Kidney (tissue), 13 donors: ENCODE measurements at regions not wholly inside any gene's neighbourhood (a gene's known extent, or its start where the extent isn't known, plus 50 kb on each side); places are given as distances from the start of the nearest gene placed in this dataset.

Experiments
- DNase-seq, 5 donors: peaks; one replicate each; pipeline ENCODE4 v3.0.0-alpha.2; 2013 to 2020
- FAIRE-seq: peaks from 2 replicates; lab custom pipeline; 2012; peaks lifted over from hg19 to GRCh38; lab: Jason Lieb, UNC
- H3K27ac ChIP-seq, 2 donors: one replicate each; pipeline ENCODE4 v1.7.0; 2013; ENCODE audit warnings: low read depth in 2 of 2, low read length in 2 of 2, inconsistent platforms in 1 of 2
- H3K27me3 ChIP-seq: one replicate; pipeline ENCODE4 v1.7.1; 2013; ENCODE audit warnings: low read length, inconsistent platforms; ENCODE audit not compliant: control insufficient read depth, insufficient read depth
- H3K36me3 ChIP-seq, 3 donors: one replicate each; pipeline versions ENCODE4 v1.7.0 to v1.7.1; 2013; ENCODE audit warnings: low read length in 3 of 3, control low read depth in 1 of 3, inconsistent platforms in 1 of 3; ENCODE audit not compliant: insufficient read depth in 3 of 3, control insufficient read depth in 2 of 3
- H3K4me1 ChIP-seq, 3 donors: one replicate each; pipeline versions ENCODE4 v1.7.0 to v1.7.1; 2013; ENCODE audit warnings: low read length in 3 of 3, inconsistent platforms in 1 of 3, low read depth in 1 of 3; ENCODE audit not compliant: control insufficient read depth in 2 of 3, insufficient read depth in 2 of 3
- H3K4me3 ChIP-seq, 3 donors: one replicate each; pipeline versions ENCODE4 v1.7.0 to v1.8.1; 2013; ENCODE audit warnings: low read length in 3 of 3, control low read depth in 1 of 3, inconsistent platforms in 1 of 3
- H3K9ac ChIP-seq, 3 donors: one replicate each; pipeline versions ENCODE4 v1.7.0 to v1.7.1; 2013; ENCODE audit warnings: low read length in 3 of 3, control low read depth in 1 of 3, inconsistent platforms in 1 of 3
- H3K9me3 ChIP-seq, 3 donors: one replicate each; pipeline versions ENCODE4 v1.7.0 to v1.7.1; 2013; ENCODE audit warnings: low read length in 3 of 3, control low read depth in 1 of 3, inconsistent platforms in 1 of 3; ENCODE audit not compliant: control insufficient read depth in 2 of 3, insufficient read depth in 1 of 3
- intact Hi-C: fragments of 100-400 bp; cut with DNase I; formaldehyde crosslinking; loops from one replicate; pipeline ENCODE4 v1.11.1; 2022
- TF ChIP-seq, protein P1 (sequence below): IDR thresholded peaks from 3 replicates; pipeline ENCODE4 v1.5.1; 2012; ENCODE audit warnings: mild to moderate bottlenecking, moderate library complexity, borderline replicate concordance; ENCODE audit not compliant: insufficient read depth; ENCODE audit errors: extremely low read depth
- donor health status: control.
- donor health status: control.
- donor health status: control.
- donor health status: control.
- donor health status: control.
- donor health status: DM: yes; HTN: yes; CAD: no.
- donor health status: Normal renal cell carcinoma (clear cell type).

GRCh38 chr7:118085000-118085399 is 99.0 kb upstream of the LSM8 start:
- H3K4me1 ChIP-seq, result no peaks in the 10 kb centered on the region
- intact Hi-C loops, result no loop called here
- FAIRE-seq (no peak), DNase-seq (no peak)
- no peak overlapping the region for H3K9ac ChIP-seq
- H3K36me3 ChIP-seq, result no peaks in the 10 kb centered on the region
- no peaks in the 10 kb centered on the region for H3K9me3 ChIP-seq
- no peak overlapping the region for H3K27ac ChIP-seq
- no peak overlapping the region for H3K4me3 ChIP-seq
- TF ChIP-seq, protein P1, sequence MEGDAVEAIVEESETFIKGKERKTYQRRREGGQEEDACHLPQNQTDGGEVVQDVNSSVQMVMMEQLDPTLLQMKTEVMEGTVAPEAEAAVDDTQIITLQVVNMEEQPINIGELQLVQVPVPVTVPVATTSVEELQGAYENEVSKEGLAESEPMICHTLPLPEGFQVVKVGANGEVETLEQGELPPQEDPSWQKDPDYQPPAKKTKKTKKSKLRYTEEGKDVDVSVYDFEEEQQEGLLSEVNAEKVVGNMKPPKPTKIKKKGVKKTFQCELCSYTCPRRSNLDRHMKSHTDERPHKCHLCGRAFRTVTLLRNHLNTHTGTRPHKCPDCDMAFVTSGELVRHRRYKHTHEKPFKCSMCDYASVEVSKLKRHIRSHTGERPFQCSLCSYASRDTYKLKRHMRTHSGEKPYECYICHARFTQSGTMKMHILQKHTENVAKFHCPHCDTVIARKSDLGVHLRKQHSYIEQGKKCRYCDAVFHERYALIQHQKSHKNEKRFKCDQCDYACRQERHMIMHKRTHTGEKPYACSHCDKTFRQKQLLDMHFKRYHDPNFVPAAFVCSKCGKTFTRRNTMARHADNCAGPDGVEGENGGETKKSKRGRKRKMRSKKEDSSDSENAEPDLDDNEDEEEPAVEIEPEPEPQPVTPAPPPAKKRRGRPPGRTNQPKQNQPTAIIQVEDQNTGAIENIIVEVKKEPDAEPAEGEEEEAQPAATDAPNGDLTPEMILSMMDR, result no peak
- no peaks in the 10 kb centered on the region for H3K27me3 ChIP-seq

- Histone ChIP-seq H3K36me3 (no peaks in the 10 kb centered on the region), H3K4me1 (no peaks in the 10 kb centered on the region), H3K9me3 (no peaks in the 10 kb centered on the region), H3K9ac (no peak overlapping the region), H3K27me3 (no peaks in the 10 kb centered on the region), H3K27ac (no peak overlapping the region), H3K4me3 (no peak overlapping the region)
- intact Hi-C loops, result no loop called here
- TF ChIP-seq, protein P1, result no peak
- DNase-seq (no peak), FAIRE-seq (no peak)
These were observed 96.8 kb upstream of the LSM8 start for GRCh38 chr7:118087126-118087525.

DNA sequence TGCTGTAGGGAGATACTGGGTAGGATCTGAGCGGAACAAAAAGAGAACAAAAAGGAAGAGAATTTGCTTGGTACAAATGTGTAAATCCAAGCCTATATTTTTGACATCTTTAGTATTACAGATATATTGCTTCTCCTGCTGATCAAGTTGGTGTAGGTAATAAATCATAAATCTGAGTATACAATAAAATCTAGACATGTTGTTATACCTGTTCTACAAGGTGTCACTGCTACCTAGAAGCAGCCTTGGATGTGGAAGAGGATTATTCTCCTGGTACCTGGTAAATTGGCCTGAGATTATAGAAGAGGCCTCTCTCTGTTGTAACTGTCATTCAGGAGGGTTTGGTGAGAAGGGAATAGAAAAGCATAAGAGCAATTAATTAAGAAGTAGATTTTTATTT is 89.9 kb upstream of the LSM8 start:
- H3K27ac ChIP-seq, result no peak overlapping the region
- no peak overlapping the region for H3K4me3 ChIP-seq
- no peaks in the 10 kb centered on the region for H3K27me3 ChIP-seq
- TF ChIP-seq, protein P1, result no peak
- intact Hi-C loops, result loop anchor here (10.0 kb wide), 1 partner anchor 349 kb away; no protein-coding TSS in a partner anchor
- H3K9me3 ChIP-seq, result no peaks in the 10 kb centered on the region
- FAIRE-seq (no peak), DNase-seq (no peak)
- no peak overlapping the region for H3K9ac ChIP-seq
- H3K4me1 ChIP-seq, result no peaks in the 10 kb centered on the region
- no peaks in the 10 kb centered on the region for H3K36me3 ChIP-seq

DNA sequence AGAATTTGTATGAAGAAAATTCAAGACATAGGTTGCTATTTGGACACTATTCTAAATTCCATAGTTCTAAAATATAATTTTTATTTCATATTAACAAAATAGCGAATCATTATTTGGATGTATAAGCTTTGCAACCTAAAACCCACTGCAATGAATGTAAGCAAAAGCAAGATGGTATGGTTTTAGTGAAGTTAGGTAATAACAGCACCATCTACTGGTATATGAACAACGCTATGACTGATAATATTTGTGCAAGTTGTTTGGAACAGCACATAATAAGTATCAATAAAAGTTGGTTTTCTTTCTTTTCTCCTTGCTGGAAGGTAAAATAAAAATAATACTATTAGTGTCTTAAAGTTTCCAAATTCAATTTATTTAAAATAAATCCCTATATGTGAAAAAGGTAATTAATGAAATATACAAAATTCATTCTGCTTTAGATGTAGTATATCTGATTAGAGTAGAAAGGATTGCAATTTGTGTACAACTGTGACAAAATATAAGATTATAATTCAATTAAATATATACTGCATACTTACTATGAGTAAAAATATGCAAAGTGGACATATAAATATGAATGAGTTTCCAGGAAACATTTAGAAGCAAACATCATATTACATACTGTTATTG is 79.0 kb upstream of the LSM8 start:
- peak in 2 of 5 donors; percentile 53 to 55 for DNase-seq
- Histone ChIP-seq H3K36me3 (no peaks in the 10 kb centered on the region), H3K27me3 (no peaks in the 10 kb centered on the region), H3K9ac (no peak overlapping the region), H3K4me3 (no peak overlapping the region), H3K27ac (no peak overlapping the region), H3K9me3 (no peaks in the 10 kb centered on the region), H3K4me1 (no peaks in the 10 kb centered on the region)
- TF ChIP-seq, protein P1, result peak; percentile 21
- peak; percentile 96 for FAIRE-seq
- intact Hi-C loops, result no loop called here
